HG02852 (cell line): ENCODE measurements at regions not wholly inside any gene's neighbourhood (a gene's known extent, or its start where the extent isn't known, plus 50 kb on each side); places are given as distances from the start of the nearest gene placed in this dataset.

Experiments
- ATAC-seq: cut with Tn5 transposase; IDR thresholded peaks from one replicate; pipeline ENCODE4 v1.9.1; 2021; ENCODE audit warnings: mild to moderate bottlenecking, moderate library complexity; ENCODE audit not compliant: unreplicated experiment

- no peak for ATAC-seq
These were observed 61.9 kb upstream of the C3orf80 start for GRCh38 chr3:160163229-160163878.

GRCh38 chr3:160168246-160168645, 57.0 kb upstream of the C3orf80 start:
- ATAC-seq: no peak

- no peak for ATAC-seq
These were observed 55.9 kb upstream of the C3orf80 start for GRCh38 chr3:160169139-160169976.

- peak; percentile 64 for ATAC-seq
These were observed 54.5 kb upstream of the C3orf80 start for GRCh38 chr3:160170409-160171370.

GRCh38 chr3:160171813-160172212, 53.4 kb upstream of the C3orf80 start:
- ATAC-seq: no peak

- no peak for ATAC-seq
These were observed 50.6 kb upstream of the C3orf80 start for GRCh38 chr3:160174621-160175020.
